H1 (cell line): ENCODE measurements at regions not wholly inside any gene's neighbourhood (a gene's known extent, or its start where the extent isn't known, plus 50 kb on each side); places are given as distances from the start of the nearest gene placed in this dataset.

Experiments
- CTCF ChIA-PET: fragments of 300-600 bp; sonication (Branson Sonifier 250); formaldehyde crosslinking; loops from one replicate; lab custom pipeline; 2021; ENCODE audit not compliant: partially characterized antibody; lab: Charles Lee
- POLR2A ChIA-PET: fragments of 300-600 bp; sonication (Branson Sonifier 250); formaldehyde crosslinking; loops from one replicate; lab custom pipeline; 2021; ENCODE audit warnings: inconsistent platforms; ENCODE audit not compliant: partially characterized antibody; lab: Charles Lee
- DNase-seq, 2 experiments: peaks; one replicate each; pipeline versions ENCODE4 v3.0.0 to v3.0.0-alpha.2; 2010 to 2022; ENCODE audit warnings: low spot score in 2 of 2, low read depth in 1 of 2, mixed read lengths in 1 of 2
- FAIRE-seq: peaks from 2 replicates; lab custom pipeline; 2011; peaks lifted over from hg19 to GRCh38; lab: Jason Lieb, UNC
- H2AFZ ChIP-seq: 2 replicates; pipeline ENCODE4 v1.8.1; 2012; ENCODE audit warnings: low read length, inconsistent platforms
- H2AK5ac ChIP-seq: 2 replicates; pipeline ENCODE4 v1.6.1; 2013; ENCODE audit warnings: low read depth, low read length
- H2BK120ac ChIP-seq: replicated peaks from 2 replicates; pipeline ENCODE3; 2013; ENCODE audit warnings: low read depth, low read length, inconsistent platforms
- H2BK12ac ChIP-seq: 2 replicates; pipeline ENCODE4 v1.6.1; 2013; ENCODE audit warnings: low read depth, low read length
- H2BK15ac ChIP-seq: 2 replicates; pipeline ENCODE4 v1.6.1; 2013; ENCODE audit warnings: low read length
- H2BK20ac ChIP-seq: 2 replicates; pipeline ENCODE4 v1.6.1; 2013; ENCODE audit warnings: low read length
- H2BK5ac ChIP-seq: 2 replicates; pipeline ENCODE4 v1.6.1; 2013; ENCODE audit warnings: low read depth, low read length
- H3K14ac ChIP-seq: 2 replicates; pipeline ENCODE4 v1.6.1; 2013; ENCODE audit warnings: inconsistent platforms; ENCODE audit not compliant: insufficient read length
- H3K18ac ChIP-seq: 2 replicates; pipeline ENCODE4 v1.6.1; 2013; ENCODE audit warnings: low read length; ENCODE audit errors: extremely low read depth
- H3K23ac ChIP-seq: 2 replicates; pipeline ENCODE4 v1.6.1; 2013; ENCODE audit warnings: inconsistent platforms; ENCODE audit not compliant: insufficient read length
- H3K23me2 ChIP-seq: 2 replicates; pipeline ENCODE4 v1.6.1; 2013; ENCODE audit warnings: low read depth, low read length
- H3K27ac ChIP-seq: 2 replicates; pipeline ENCODE4 v1.6.1; 2011; ENCODE audit warnings: low read depth, low read length, inconsistent platforms
- H3K27me3 ChIP-seq, 4 experiments: replicated peaks in 1 of 4; 1 replicate in 1 of 4; 2 replicates in 3 of 4; pipeline versions ENCODE4 v1.6.1 to v1.8.1; 2011 to 2013; ENCODE audit warnings: low read length in 3 of 4, mild to moderate bottlenecking in 3 of 4, inconsistent platforms in 2 of 4, mixed read lengths in 2 of 4, moderate library complexity in 1 of 4; ENCODE audit not compliant: control insufficient read depth in 3 of 4, insufficient read depth in 3 of 4; ENCODE audit errors: extremely low read depth in 1 of 4
- H3K36me3 ChIP-seq, 4 experiments: 2 replicates each; pipeline versions ENCODE4 v1.6.1 to v1.8.1; 2011 to 2013; ENCODE audit warnings: mild to moderate bottlenecking in 4 of 4, low read length in 3 of 4, moderate library complexity in 2 of 4, control low read depth in 1 of 4, inconsistent platforms in 1 of 4; ENCODE audit not compliant: insufficient read depth in 4 of 4, control insufficient read depth in 2 of 4
- H3K4ac ChIP-seq: replicated peaks from 2 replicates; pipeline ENCODE3; 2013; ENCODE audit warnings: low read length, low read depth, mixed read lengths, inconsistent platforms; ENCODE audit not compliant: insufficient read length
- H3K4me1 ChIP-seq, 4 experiments: replicated peaks in 1 of 4; 1 replicate in 1 of 4; 2 replicates in 3 of 4; pipeline versions ENCODE4 v1.6.1 to v1.8.1; 2011 to 2013; ENCODE audit warnings: low read length in 3 of 4, inconsistent platforms in 2 of 4, mixed read lengths in 1 of 4; ENCODE audit not compliant: insufficient read depth in 4 of 4, control insufficient read depth in 3 of 4
- H3K4me2 ChIP-seq, 2 experiments: 2 replicates each; pipeline versions ENCODE4 v1.6.1 to v1.8.1; 2011 to 2013; ENCODE audit warnings: low read depth in 2 of 2, low read length in 2 of 2, control low read depth in 1 of 2, inconsistent platforms in 1 of 2, mild to moderate bottlenecking in 1 of 2; ENCODE audit not compliant: insufficient read depth in 1 of 2
- H3K4me3 ChIP-seq, 4 experiments: fragments of 200-600, 300-600 bp in 1 of 4; sonication (generic), shearing (Covaris generic), sonication (Bioruptor Twin) in 1 of 4; 2 replicates each; pipeline versions ENCODE4 v1.5.1 to v1.8.1; 2011 to 2016; ENCODE audit warnings: low read length in 4 of 4, low read depth in 3 of 4, control low read depth in 2 of 4, inconsistent platforms in 2 of 4, mild to moderate bottlenecking in 2 of 4, mixed read lengths in 1 of 4, moderate library complexity in 1 of 4; ENCODE audit not compliant: insufficient read depth in 2 of 4; ENCODE audit errors: extremely low read depth in 1 of 4
- H3K56ac ChIP-seq: replicated peaks from 2 replicates; pipeline ENCODE3; 2013; ENCODE audit warnings: low read depth, mild to moderate bottlenecking, mixed read lengths, low read length, inconsistent platforms; ENCODE audit not compliant: insufficient read length
- H3K79me1 ChIP-seq: 2 replicates; pipeline ENCODE4 v1.6.1; 2013; ENCODE audit warnings: low read depth, low read length, control low read depth
- H3K79me2 ChIP-seq, 2 experiments: 2 replicates each; pipeline versions ENCODE4 v1.6.1 to v1.8.1; 2012 to 2013; ENCODE audit warnings: low read length in 2 of 2, mild to moderate bottlenecking in 2 of 2, inconsistent platforms in 1 of 2; ENCODE audit not compliant: insufficient read depth in 2 of 2, control insufficient read depth in 1 of 2
- H3K9ac ChIP-seq, 4 experiments: replicated peaks in 1 of 4; 1 replicate in 1 of 4; 2 replicates in 3 of 4; pipeline versions ENCODE4 v1.6.1 to v1.8.1; 2011 to 2013; ENCODE audit warnings: low read depth in 3 of 4, low read length in 3 of 4, control low read depth in 2 of 4, mild to moderate bottlenecking in 2 of 4, moderate library complexity in 2 of 4, inconsistent platforms in 1 of 4; ENCODE audit errors: extremely low read depth in 1 of 4
- H3K9me3 ChIP-seq, 2 experiments: 2 replicates each; pipeline versions ENCODE4 v1.6.1 to v1.8.1; 2012 to 2013; ENCODE audit warnings: mild to moderate bottlenecking in 2 of 2, moderate library complexity in 2 of 2, control low read depth in 1 of 2, inconsistent platforms in 1 of 2, low read depth in 1 of 2, low read length in 1 of 2, mixed read lengths in 1 of 2; ENCODE audit not compliant: insufficient read depth in 2 of 2
- H4K20me1 ChIP-seq, 2 experiments: replicated peaks in 1 of 2; 2 replicates each; pipeline versions ENCODE3 to v1.8.1; 2011 to 2013; ENCODE audit warnings: inconsistent platforms in 2 of 2, low read length in 2 of 2, mild to moderate bottlenecking in 1 of 2; ENCODE audit not compliant: insufficient read depth in 2 of 2, control insufficient read depth in 1 of 2
- H4K5ac ChIP-seq: 2 replicates; pipeline ENCODE4 v1.6.1; 2013; ENCODE audit warnings: low read length, low read depth, mixed read lengths, inconsistent platforms; ENCODE audit not compliant: insufficient read length
- H4K8ac ChIP-seq: 2 replicates; pipeline ENCODE4 v1.8.0; 2013; ENCODE audit warnings: mild to moderate bottlenecking, moderate library complexity, low read length, inconsistent platforms; ENCODE audit not compliant: insufficient read depth; ENCODE audit errors: extremely low read depth
- H4K91ac ChIP-seq: replicated peaks from 2 replicates; pipeline ENCODE3; 2013; ENCODE audit warnings: low read length, mixed read lengths, inconsistent platforms; ENCODE audit not compliant: insufficient read length
- CHD2 ChIP-seq: IDR thresholded peaks from 2 replicates; pipeline ENCODE4 v1.6.1; 2012; ENCODE audit warnings: low read length, improper control_type of control experiment
- NANOG ChIP-seq: IDR thresholded peaks from 2 replicates; pipeline ENCODE4 v1.6.1; 2011; ENCODE audit warnings: low read length, low read depth, mild to moderate bottlenecking, inconsistent platforms; ENCODE audit not compliant: insufficient read depth, poor library complexity, severe bottlenecking
- TBP ChIP-seq: IDR thresholded peaks from 2 replicates; pipeline ENCODE4 v1.6.1; 2011; ENCODE audit warnings: low read depth, low read length, improper control_type of control experiment
- WGBS, 2 experiments: shearing (Covaris generic) in 1 of 2; methylation state at CpG; one replicate each; pipeline versions ENCODE4 v1.1.6 to v1.1.7; 2013 to 2015; ENCODE audit warnings: low lambda C conversion rate in 2 of 2, mixed read lengths in 2 of 2, inconsistent platforms in 1 of 2, low coverage in 1 of 2, missing lambda C conversion rate in 1 of 2; ENCODE audit not compliant: insufficient replicate concordance in 2 of 2, insufficient coverage in 1 of 2, insufficient read length in 1 of 2; ENCODE audit errors: extremely low coverage in 1 of 2, missing lambda C conversion rate in 1 of 2; 5-methylcytosine and 5-hydroxymethylcytosine counted together
- TF ChIP-seq, protein P1 (sequence below): IDR thresholded peaks from 2 replicates; pipeline ENCODE4 v1.6.1; 2012; ENCODE audit warnings: inconsistent platforms

DNA sequence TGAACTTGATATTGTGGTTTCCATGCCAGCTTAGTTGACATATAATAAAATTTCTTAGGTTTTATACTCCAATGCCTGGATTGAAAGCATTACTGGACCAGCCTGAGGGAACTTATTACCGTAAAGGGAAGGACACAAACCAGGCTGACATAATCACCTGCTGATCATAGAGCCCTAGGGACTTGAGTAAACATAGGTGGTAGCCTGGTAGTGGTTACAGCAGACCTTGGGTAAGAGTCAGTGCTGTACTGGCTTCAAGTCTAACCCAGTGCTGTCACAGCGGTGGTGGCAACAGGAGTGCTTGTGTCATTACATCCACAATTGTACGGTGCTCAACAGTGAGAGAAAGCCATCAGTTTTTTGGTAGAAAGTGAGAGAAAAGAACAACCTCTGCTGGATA is 122.1 kb downstream of the KDM5D start:
- no peak overlapping the region for H4K8ac ChIP-seq
- H3K36me3 ChIP-seq, result no peaks in the 10 kb centered on the region
- no peak overlapping the region for H3K9ac ChIP-seq
- H3K9me3 ChIP-seq, result no peaks in the 10 kb centered on the region
- no peak overlapping the region for H3K4ac ChIP-seq
- H3K14ac ChIP-seq, result no peak overlapping the region
- no peak overlapping the region for H3K56ac ChIP-seq
- DNase-seq (no peak), FAIRE-seq (no peak)
- no peaks in the 10 kb centered on the region for H3K79me2 ChIP-seq
- H3K4me3 ChIP-seq, result no peak overlapping the region
- no peak overlapping the region for H2BK15ac ChIP-seq
- no peak overlapping the region for H3K4me2 ChIP-seq
- no peak overlapping the region for H2BK5ac ChIP-seq
- no peak overlapping the region for H4K91ac ChIP-seq
- H3K23me2 ChIP-seq, result no peaks in the 10 kb centered on the region
- no peaks in the 10 kb centered on the region for H3K4me1 ChIP-seq
- no peak overlapping the region for H4K5ac ChIP-seq
- H3K18ac ChIP-seq, result no peak overlapping the region
- TF ChIP-seq TBP (no peak), NANOG (no peak), CHD2 (no peak)
- TF ChIP-seq, protein P1, sequence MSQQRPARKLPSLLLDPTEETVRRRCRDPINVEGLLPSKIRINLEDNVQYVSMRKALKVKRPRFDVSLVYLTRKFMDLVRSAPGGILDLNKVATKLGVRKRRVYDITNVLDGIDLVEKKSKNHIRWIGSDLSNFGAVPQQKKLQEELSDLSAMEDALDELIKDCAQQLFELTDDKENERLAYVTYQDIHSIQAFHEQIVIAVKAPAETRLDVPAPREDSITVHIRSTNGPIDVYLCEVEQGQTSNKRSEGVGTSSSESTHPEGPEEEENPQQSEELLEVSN, result no peak
- ChIA-PET CTCF (no interaction called here), POLR2A (no interaction called here)
- no peak overlapping the region for H2AFZ ChIP-seq
- no peak overlapping the region for H3K27ac ChIP-seq
- no peaks in the 10 kb centered on the region for H3K27me3 ChIP-seq
- no peak overlapping the region for H2BK12ac ChIP-seq
- 80% methylated on average over 3 of the region's 3 CpGs; no CpG with 5 or more reads in 1 of the 2 experiments for WGBS, 2 experiments
- no peaks in the 10 kb centered on the region for H4K20me1 ChIP-seq
- no peak overlapping the region for H3K23ac ChIP-seq
- H3K79me1 ChIP-seq, result no peaks in the 10 kb centered on the region
- no peak overlapping the region for H2AK5ac ChIP-seq
- no peak overlapping the region for H2BK120ac ChIP-seq
- H2BK20ac ChIP-seq, result no peak overlapping the region
